SIG-M5 treated with dmso at 0.1 percent for 504 hours (cell line): ENCODE measurements at regions not wholly inside any gene's neighbourhood (a gene's known extent, or its start where the extent isn't known, plus 50 kb on each side); places are given as distances from the start of the nearest gene placed in this dataset.
"Not testable (repeated sequence)": the region's sequence is repeated elsewhere in the genome, so short reads cannot be mapped to it uniquely, and the experiment has no call there.

Source experiments
- DNase-seq: peaks from one replicate; lab custom pipeline; 2025; ENCODE audit not compliant: unreplicated experiment; lab: John Stamatoyannopoulos, UW

DNA sequence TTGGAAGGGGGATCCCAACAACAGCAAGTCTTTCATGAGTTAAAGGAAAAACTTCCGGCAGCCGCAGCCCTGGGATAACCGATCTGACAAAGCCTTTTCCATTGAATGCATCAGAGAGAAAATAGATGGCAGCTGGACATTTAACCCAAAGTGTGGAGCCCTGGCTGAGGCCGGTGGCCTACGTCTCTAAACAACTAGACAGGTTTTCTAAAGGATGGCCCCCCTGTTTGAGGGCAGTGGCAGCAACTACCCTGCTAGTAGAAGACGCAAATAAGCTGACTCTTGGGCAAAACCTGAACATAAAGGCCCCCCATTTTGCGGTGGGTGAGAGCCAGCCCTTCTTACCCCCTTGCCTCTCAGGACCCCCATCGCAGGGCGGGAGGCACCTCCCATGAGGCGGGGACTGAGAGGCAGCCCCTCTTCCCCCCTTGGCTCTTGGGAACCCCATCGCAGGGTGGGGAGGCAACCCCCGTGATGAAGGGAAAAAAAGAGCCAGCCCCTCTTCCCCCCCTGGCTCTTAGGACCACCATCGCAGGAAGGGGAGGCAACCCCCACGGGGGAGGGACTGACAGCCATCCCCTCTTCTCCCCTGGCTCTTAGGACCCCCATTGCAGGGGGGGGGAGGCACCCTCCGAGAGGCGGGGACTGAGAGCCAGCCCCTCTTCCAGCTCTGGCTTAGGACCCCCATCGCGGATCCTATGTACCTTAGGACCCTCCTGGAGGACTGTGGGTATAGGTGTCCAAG lies 2422.9 kb upstream of the PCDH20 start:
- DNase-seq, result no peak

DNA sequence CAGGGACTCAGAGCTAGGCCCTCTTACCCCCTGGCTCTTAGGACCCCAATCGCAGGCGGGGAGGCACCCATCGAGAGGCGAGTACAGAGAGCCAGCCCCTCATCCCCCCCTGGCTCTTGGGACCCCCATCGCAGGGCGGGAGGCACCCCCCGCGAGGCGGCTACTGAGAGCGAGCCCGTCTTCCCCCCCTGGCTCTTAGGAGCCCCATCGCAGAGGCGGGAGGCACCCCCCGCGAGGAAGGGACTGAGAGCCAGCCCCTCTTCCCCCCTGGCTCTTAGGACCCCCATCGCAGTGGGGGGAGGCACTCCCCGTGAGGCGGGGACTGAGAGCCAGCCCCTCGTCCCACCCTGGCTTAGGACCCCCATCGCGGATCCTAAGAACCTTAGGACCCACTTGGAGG lies 2422.1 kb upstream of the PCDH20 start:
- DNase-seq, result not testable (repeated sequence)

DNA sequence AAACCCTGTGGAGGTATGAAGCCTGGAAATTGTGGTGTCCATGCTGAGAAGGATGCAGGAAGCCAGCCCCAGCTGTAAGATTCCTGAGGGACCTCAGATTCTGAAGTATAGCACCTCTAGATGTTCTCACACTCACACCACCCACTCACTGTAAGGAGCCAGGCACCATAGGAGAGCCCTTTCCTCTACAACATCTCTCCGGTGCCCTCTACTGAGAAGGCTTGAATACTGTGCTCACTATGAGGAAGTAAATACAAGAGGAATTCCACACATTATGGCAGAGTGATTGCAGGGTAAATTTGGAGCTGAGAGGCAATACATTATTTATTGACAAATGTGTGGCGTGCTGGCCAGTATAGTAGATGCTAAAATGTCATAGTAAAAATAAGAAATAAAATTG lies 2414.0 kb upstream of the PCDH20 start:
- DNase-seq, result not testable (repeated sequence)

DNA sequence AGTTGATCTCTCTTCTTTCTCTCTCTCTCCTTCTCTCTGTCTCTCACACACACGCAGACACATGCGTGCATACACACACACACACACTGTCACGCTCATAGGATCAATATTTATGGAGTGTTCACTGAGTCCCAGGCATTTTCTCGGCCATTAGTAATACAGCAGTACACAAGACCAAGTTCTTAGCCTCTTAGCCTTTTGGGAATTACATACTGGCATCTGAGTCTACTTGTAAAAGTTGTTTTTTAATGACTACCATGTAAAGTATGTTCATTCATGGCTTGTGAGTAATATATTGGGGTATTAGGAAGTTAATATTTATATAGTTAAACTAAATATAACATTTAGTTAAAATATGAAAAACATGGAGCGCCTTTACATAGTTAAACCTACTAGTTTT lies 2406.1 kb upstream of the PCDH20 start:
- not testable (repeated sequence) for DNase-seq

DNA sequence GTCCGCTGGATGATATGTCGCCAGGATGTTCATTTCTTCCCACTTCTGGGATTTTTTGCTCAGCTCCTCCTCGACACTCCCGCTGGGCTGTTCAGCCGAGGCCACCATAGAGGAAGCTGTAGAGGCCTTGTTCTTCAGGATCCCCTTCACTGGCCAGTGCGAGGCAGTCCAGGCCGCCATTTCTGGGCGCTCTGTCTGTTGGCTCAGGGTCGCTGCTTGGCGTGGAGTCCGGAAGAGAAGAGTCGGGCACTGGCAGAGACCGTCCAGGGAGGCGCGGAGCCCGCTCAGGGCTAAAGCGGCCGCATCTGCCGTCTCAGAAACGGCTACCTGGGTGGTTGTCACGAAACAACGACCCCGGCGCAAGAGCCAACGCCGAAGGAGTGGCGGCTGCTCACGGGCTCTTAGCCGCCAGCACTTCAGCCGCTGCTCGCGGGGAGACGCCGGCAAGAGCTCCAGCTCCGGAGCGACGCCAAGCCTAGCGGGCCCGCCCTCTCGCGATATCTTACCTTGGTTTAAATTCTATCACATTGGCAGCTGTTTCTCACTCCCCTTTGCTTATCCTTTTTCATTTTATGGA lies 2395.9 kb upstream of the PCDH20 start:
- not testable (repeated sequence) for DNase-seq

DNA sequence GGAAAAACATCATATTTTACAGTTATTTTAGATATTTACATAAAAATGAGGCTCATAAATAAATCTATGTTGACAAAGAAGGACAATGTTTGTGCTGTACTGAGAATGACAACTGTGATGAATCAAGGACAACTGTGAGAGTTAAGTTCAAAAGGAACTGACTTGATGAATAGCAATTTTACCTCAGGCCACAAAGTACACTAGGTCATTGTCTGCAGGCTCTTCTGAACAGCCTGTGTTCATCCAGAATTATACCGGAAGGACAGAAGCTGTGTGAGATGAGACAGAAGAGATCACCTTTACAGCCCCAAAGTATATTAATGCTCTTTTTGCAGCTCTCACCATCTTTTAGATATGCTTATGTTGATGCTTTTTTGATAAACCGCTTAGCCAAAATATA lies 2375.5 kb upstream of the PCDH20 start:
- not testable (repeated sequence) for DNase-seq

DNA sequence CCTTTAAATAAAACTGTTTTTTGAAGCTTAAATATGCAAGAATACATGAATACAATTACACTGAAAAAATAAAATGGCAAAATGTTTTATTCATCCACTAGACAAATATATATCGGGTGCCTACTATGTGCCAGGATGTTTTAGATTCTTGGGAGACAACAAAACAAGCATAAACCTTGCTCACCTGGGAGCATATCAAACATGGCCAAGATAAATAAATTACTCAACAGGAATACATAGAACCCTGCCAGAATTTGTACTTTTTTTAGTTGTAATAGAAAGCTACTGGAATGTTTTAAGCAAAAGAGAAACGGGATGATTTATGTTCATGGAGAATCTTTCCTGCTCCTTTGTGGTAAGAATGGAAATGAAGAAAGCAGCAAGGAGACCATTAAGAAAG lies 2358.5 kb upstream of the PCDH20 start:
- no peak for DNase-seq

DNA sequence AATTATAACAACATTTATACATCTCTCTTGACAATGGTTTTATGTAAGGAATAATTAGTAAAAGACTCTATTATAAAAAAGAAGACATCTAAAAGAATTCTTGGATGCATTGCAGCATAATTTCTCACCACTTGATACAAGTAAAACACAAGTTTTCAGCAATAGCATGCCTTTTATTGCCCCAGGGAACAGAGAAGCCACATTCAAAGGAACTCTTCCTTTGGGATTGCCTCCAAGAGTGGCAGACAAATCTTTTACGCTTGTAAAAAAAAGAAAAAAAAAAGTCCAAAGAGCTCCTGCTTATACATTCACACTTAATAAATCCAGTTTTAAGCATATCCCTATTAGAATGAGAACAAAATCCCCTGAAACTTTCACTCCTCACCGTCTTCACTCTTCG lies 2357.8 kb upstream of the PCDH20 start:
- no peak for DNase-seq

DNA sequence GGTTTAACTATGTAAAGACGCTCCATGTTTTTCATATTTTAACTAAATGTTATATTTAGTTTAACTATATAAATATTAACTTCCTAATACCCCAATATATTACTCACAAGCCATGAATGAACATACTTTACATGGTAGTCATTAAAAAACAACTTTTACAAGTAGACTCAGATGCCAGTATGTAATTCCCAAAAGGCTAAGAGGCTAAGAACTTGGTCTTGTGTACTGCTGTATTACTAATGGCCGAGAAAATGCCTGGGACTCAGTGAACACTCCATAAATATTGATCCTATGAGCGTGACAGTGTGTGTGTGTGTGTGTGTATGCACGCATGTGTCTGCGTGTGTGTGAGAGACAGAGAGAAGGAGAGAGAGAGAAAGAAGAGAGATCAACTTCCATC lies 2342.0 kb upstream of the PCDH20 start:
- not testable (repeated sequence) for DNase-seq

DNA sequence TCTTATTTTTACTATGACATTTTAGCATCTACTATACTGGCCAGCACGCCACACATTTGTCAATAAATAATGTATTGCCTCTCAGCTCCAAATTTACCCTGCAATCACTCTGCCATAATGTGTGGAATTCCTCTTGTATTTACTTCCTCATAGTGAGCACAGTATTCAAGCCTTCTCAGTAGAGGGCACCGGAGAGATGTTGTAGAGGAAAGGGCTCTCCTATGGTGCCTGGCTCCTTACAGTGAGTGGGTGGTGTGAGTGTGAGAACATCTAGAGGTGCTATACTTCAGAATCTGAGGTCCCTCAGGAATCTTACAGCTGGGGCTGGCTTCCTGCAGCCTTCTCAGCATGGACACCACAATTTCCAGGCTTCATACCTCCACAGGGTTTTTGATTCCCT lies 2334.2 kb upstream of the PCDH20 start:
- DNase-seq, result not testable (repeated sequence)

DNA sequence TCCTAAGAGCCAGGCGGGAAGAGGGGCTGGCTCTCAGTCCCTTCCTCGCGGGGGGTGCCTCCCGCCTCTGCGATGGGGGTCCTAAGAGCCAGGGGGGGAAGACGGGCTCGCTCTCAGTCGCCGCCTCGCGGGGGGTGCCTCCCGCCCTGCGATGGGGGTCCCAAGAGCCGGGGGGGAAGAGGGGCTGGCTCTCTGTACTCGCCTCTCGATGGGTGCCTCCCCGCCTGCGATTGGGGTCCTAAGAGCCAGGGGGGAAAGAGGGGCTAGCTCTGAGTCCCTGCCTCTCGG lies 2326.1 kb upstream of the PCDH20 start:
- DNase-seq, result not testable (repeated sequence)

DNA sequence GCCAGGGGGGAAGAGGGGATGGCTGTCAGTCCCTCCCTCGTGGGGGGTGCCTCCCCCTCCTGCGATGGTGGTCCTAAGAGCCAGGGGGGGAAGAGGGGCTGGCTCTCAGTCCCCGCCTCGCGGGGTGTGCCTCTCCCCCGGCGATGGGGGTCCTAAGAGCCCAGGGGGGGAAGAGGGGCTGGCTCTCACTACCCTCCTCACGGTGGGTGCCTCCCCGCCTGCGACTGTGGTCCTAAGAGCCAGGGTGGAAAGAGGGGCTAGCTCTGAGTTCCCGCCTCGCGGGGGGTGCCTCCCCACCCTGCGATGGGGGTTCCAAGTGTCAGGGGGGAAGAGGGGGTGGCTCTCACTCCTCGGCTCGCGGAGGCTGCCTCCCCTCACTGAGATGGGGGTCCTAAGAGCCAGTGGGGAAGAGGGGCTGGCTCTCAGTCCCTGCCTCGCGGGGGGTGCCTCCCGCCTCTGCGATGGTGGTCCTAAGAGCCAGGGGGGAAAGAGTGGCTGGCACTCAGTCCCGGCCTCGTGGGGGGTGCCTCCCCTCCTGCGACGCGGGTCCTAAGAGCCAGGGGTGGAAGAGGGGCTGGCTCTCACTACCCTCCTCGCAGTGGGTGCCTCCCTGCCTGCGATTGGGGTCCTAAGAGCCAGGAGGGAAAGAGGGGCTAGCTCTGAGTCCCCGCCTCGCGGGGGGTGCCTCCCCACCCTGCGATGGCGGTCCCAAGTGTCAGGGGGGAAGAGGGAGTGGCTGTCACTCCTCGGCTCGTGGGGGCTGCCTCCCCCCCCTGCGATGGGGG lies 2325.6 kb upstream of the PCDH20 start:
- no peak for DNase-seq

DNA sequence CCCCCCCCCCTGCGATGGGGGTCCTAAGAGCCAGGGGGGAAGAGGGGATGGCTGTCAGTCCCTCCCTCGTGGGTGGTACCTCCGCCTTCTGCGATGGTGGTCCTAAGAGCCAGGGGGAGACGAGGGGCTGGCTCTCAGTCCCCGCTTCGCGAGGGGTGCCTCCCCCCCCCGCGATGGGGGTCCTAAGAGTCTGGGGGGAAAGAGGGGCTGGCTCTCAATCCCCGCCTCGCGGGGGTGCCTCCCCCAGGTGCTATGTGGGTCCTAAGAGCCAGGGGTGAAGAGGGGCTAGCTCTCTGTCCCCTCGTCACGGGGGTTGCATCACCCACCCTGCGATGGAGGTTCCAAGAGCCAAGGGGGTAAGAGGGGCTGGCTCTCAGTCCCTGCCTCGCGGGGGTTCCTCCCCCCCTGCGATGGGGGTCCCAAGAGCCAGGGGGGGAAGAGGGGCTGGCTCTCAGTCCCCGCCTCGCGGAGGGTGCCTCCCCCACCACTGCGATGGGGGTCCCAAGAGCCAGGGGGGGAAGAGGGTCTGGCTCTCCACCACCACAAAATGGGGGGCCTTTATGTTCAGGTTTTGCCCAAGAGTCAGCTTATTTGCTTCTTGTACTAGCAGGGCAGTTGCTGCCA lies 2323.6 kb upstream of the PCDH20 start:
- not testable (repeated sequence) for DNase-seq

DNA sequence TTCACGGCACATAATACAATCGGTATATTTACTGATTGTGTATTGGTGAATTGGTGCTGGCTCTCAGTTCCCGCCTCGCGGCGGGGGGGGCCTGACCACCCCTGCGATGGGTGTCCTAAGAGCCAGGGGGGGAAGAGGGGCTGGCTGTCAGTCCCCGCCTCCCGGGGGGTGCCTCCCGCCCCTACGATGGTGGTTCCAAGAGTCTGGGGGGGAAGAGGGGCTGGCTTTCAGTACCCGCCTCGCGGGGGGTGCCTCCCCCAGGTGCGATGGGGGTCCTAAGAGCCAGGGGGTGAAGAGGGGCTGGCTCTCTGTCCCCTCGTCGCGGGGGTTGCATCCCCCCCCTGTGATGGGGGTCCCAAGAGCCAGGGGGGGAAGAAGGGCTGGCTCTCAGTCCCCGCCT lies 2321.8 kb upstream of the PCDH20 start:
- DNase-seq, result no peak

DNA sequence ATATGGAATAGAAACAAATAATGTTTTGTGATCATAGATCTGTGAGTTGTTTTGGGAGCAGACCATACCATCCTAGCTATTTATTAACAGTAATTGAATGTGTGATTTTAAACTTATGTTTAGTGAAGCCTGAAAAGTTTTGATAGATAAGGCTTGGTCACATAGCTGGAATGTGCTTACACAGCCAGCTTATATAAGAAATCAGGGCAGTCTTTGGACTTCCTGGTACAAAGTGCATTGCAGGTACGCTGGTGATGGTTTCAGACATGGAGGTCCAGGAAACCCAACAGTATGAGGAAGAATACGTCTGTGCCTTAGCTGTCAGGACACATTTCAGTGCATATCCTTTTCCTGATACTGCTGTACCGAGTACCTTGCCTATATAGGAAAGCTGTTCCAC lies 2316.2 kb upstream of the PCDH20 start:
- DNase-seq, result no peak

DNA sequence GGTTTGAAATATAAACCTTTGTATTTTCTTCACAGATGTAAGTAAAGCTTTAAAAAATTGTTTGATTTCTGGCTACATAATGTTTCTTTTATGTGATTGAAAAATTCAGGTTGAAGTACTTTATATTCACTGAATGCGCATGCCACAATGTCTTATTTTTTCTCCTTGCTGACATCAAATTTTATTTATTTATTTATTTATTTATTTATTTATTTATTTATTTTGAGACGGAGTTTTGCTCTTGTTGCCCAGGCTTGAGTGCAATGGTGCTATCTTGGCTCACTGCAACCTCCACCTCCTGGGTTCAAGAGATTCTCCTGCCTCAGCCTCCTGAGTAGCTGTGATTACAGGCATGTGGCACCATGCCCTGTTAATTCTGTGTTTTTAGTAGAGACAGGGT lies 2296.5 kb upstream of the PCDH20 start:
- not testable (repeated sequence) for DNase-seq

DNA sequence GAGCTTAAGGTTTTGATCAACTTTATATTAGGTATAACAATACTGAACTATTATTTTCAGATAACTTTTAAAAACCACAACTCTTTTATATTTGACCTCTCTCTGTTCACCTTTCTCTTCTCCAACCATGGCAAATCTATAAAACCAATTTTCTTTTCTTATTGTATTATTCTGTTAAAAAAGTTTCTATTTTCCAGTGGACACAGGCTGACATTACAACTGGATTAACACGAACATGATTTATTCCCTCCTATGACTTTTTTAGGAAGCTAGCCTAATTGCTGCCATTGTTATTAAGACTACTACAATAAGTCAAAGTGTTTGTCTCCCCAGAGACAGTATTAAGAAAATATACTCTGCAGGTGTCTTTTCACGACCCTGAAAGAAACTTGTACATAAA lies 2291.1 kb upstream of the PCDH20 start:
- DNase-seq, result no peak

DNA sequence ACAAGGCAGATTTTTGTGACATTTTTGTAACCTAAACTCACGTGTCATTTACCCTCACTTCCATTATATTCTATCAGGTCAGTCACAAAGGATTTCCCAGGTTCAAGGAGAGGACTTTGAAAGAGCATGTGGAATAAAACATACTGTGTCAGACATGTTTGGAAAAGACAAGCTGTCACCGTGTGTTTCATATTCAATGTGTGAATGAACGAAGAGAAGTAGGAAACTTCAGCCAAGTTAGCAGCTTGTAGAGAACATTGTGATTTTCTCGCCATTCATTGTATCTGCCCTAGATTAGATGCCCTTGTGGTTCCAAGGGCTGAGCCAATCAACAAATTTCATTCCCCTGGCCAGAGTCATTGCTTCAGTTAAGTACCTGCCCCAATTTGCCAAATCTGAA lies 2288.9 kb upstream of the PCDH20 start:
- no peak for DNase-seq

DNA sequence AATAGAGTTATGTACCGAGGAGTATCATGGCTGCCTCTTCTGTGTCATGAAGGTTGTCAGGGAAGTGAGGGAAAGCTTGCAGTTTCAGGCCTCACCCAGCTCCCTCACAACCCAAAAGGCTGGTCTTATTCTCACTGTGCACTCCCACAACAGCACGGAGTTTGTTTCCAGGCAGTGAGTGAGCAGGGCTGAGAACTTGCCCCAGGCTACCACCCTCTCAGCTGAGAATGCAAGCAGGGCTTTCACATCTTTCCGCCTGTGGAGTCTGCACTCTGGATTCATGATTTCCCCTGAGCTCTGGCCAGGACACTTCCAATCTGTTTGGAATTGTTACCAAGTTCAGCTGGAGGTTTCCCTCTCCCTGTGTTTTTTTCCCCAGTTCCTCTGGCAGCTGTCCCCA lies 2284.7 kb upstream of the PCDH20 start:
- no peak for DNase-seq

DNA sequence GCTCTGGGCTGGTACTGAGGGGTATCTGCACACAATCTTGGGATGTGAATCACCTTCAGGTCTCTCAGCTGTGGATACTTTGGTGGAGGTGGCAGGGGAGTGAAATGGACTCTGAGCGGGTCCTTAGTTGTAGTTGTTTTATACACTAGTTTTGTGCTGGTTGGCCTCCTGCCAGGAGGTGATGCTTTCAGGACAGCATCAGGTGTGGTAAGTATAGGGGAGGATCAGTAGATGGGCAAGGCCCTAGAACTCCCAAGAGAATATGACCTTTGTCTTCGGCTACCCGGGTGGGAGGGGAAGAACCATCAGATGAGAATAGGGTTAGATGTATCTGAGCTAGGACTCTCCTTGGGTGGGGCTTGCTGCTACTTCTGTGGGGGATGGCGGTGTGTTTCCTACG lies 2284.3 kb upstream of the PCDH20 start:
- DNase-seq, result no peak

DNA sequence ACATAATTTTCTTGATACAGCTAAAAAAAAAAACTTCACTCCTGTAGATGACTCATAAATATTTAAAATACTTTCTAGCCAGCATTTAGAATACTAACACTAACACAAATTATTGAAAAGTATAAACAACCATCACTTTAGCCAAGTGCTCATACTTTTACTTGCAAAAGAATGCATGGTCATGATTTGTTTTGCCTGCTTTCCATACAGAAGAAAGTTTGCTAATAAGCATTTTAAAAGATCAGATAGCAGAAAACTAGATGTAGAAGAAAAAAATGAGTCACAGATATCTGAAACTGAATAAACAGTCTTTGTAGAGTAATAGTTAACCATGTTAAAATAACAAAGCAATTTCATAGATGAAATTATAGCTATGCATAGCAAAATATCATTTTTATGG lies 2280.4 kb upstream of the PCDH20 start:
- DNase-seq, result no peak

DNA sequence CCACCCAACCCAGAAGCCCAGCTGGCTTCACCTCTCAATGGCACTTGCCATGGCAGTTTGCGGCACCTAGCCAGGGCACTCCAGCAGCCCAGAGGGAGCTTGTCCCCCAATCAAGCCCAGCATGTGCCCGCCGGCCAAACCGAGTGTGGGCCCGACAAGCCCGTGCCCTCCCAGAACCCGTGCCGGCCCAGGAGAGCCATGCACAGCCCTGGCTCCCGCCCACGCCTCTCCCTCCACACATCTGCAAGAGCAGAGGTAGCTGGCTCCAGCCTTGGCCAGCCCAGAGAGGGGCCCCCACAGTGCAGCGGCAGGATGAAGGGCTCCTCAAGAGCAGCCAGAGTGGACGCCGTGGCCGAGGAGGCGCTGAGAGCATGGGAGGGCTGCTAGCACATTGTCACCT lies 2278.0 kb upstream of the PCDH20 start:
- DNase-seq, result no peak
